ENCODE measurements at regions not wholly inside any gene's neighbourhood (a gene's known extent, or its start where the extent isn't known, plus 50 kb on each side); places are given as distances from the start of the nearest gene placed in this dataset.
A peak's percentile ranks its signal among the peaks of the same experiment; 100 is the strongest.

GRCh38 chr11:109946322-109946846, 146.8 kb upstream of the ZC3H12C start:
- TF ChIP-seq CTCF (IDR thresholded peaks at IDR 0.05) (peak; percentile 76 to 85 (median 80)), POLR2A (IDR thresholded peaks at IDR 0.05) (no peak), POLR2AphosphoS5 (IDR thresholded peaks at IDR 0.05) (peak; percentile 40)

Measured in prostate gland (tissue), 2 donors.